ENCODE measurements at regions not wholly inside any gene's neighbourhood (a gene's known extent, or its start where the extent isn't known, plus 50 kb on each side); places are given as distances from the start of the nearest gene placed in this dataset.
A peak's percentile ranks its signal among the peaks of the same experiment; 100 is the strongest.
"Not testable (repeated sequence)": the region's sequence is repeated elsewhere in the genome, so short reads cannot be mapped to it uniquely, and the experiment has no call there.

DNA sequence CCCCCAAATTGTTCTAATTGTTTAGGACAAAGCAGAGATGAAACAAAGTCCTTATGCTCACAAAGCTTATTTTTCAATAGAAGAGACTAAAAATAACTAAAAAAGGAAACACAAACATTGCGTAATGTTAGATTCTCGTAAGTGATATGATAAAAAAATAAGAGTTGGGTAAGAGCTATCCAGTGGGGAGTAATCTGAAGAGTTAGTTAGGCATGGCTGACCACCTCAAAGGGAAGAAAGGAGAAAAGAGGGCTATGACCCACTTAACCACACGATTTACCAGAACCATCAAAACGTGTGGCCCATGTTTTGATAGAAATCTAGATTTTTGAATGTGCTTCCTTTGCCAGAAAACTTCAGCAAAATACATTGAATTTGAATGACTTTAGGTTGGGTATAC, 1296.8 kb upstream of the NUDT12 start:
- DNase-seq (ENCODE audit: low spot score), result no peak

DNA sequence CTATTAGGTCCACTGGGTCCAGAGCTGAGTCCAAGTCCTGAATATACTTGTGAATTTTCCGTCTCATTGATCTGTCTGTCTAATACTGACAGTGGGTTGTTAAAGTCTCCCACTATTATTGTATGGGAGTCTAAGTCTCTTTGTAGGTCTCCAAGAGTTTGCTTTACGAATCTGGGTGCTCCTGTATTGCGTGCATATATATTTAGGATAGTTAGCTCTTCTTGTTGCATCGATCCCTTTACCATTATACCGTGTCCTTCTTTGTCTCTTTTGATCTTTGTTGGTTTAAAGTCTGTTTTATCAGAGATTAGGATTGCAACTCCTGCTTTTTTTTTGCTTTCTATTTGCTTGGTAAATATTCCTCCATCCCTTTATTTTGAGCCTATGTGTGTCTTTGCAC, 1289.5 kb upstream of the NUDT12 start:
- DNase-seq (ENCODE audit: low spot score), result not testable (repeated sequence)

DNA sequence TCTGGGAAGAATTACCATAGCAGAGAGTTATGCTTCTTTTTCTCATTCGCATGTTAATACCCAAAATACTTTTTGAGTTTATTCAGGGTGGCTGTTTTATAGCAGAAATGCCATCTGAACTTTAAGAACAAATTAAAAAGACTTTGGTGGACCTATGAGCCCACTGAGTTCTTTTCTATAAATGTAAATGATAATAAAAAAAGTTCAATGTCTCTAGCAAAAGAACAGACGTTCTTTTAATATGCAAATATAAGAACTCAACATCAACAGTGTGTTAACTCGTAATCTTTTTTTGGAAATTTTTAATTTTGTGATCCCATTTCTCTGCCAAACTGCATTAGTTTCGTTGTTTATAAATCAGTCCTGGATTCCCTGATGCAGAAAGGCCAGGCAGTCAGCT, 1283.0 kb upstream of the NUDT12 start:
- DNase-seq (ENCODE audit: low spot score), result no peak

- no peak for DNase-seq (ENCODE audit: low spot score)
These were observed 1281.2 kb upstream of the NUDT12 start for GRCh38 chr5:104843822-104844221.

DNA sequence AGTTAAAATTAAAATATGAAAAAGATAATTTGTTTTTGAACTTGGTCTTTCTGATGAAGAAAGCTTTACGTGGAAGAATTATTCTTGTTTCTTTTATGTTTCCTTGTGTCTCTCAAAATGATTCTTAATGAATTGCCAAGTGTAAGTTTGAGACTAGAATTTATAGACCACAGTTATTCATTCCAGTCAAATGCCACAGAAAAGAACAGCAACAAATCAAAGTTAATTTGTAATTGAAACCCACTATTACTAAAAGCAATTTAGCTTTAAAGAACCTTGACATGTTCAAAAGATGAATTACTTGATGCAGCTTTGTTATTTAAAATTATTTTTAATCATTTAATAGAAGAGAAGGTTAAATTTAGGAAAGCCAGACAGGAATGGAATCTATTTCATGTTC, 1277.7 kb upstream of the NUDT12 start:
- DNase-seq (ENCODE audit: low spot score), result no peak

DNA sequence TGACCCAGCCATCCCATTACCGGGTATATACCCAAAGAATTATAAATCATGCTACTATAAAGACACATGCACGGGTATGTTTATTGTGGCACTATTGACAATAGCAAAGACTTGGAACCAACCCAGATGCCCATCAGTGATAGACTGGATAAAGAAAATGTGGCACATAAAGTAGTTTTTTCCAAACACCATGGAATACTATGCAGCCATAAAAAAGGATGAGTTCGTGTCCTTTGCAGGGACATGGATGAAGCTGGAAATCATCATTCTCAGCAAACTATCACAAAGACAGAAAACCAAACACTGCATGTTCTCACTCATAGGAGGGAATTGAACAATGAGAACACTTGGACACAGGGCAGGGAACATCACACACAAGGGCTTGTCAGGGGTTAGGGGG, 1268.9 kb upstream of the NUDT12 start:
- DNase-seq (ENCODE audit: low spot score), result not testable (repeated sequence)

DNA sequence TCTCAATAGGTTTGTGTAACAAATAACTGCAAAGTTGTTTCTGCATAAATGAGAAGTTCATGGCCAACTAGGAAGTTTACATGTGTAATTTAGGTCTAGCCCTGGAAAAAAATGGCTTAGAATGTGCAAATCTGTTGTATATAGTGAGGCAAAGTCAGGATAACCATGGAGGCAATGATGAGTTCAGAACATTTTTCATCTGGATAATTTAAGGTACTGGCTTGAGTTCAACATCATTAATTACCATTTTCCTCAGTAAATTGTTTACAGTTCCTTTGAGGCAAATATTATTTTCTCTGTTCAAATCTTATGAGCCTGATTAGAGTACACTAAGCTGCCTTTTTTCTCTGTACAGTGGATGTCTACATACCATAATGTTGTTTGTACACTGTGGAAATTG, 1259.0 kb upstream of the NUDT12 start:
- no peak for DNase-seq (ENCODE audit: low spot score)

DNA sequence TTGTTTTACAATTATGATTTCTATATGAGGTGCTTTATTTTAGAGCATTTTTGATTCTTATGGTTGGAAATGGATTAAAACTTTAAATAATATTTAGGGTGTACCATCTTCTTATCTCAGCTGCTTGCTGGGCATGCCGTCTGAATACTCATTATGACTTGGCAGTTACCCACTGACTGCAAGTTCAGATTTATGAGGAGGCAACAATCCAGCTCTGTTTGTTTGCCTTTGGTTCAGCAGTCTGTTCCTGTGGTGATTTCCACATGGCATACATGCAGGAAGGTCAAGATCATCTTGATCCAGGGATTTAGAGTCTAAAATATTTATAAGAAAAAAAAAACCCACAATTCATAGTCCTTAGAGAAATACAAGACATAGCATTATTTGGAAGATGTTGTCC, 1254.5 kb upstream of the NUDT12 start:
- no peak for DNase-seq (ENCODE audit: low spot score)

DNA sequence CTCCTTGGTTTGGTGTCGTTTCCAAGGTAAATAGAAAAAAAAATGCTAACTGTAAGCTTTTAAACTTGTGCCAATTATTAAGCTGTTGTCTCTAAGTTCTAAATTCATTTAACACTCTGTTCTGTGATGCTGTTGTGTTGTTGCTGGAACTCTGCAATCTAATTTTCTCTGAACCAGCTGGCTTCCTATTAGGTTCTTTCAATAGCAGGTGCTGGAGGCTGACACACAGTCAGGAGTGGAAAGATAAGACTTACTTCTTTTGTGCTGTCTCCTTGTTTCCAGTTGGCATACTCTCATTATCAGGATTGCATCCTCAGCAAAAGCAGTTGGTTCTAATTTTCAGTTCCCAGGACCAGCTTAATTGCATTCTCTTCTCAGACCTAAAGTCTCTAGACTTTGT, 1252.6 kb upstream of the NUDT12 start:
- DNase-seq (ENCODE audit: low spot score), result peak; percentile 15

GRCh38 chr5:104800440-104801048, 1238.0 kb upstream of the NUDT12 start:
- no peak for DNase-seq (ENCODE audit: low spot score)

- no peak for DNase-seq (ENCODE audit: low spot score)
These were observed 1231.1 kb upstream of the NUDT12 start for GRCh38 chr5:104793755-104794080.

DNA sequence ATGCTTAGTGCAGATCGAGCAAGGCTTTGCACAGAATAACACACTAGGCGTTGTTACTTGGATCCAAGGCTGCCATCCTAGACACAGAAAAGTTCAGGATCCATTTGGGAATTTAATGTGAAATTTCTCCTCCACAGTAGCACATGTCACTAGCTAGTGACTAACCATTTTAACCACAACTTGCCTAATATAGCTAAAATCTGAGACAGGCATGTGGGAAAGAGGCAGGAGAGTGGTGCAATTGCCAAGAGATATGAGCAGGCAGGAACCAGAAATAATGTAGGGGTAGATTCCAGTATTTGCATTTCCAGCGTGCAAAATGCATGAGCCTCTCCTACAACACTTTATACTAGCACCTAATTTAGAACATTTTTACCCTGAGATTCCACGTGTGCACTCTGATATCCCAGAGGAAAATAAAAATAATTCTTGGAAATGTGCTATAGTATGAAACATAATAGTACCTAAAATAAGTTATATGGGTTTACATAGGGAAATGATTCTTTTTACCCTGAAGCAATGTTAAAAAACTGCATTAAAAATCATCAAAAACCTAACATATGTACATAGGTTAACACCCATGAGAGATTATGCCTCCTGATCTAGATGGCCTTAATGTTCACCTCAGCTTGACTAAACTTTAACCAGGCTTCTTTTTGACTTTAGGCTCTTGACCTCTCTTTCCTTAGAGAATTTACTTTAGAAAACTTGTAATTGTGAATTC, 1230.6 kb upstream of the NUDT12 start:
- peak; percentile 10 for DNase-seq (ENCODE audit: low spot score)

GRCh38 chr5:104789366-104789765, 1226.8 kb upstream of the NUDT12 start:
- no peak for DNase-seq (ENCODE audit: low spot score)

DNA sequence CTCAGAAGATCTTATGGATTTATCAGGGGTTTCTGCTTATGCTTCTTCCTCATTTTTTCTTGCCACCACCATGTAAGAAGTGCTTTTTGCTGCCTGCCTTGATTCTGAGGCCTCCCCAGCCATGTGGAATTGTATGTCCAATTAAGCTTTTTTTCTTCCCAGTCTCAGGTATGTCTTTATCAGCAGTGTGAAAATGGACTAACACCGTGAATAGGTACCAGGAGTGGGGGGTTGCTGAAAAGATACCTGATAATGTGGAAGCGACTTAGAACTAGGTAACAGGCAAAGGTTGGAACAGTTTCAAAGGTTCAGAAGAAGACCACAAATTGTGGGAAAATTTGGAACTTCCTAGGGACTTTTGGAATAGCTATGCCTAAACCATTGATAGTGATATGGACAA, 1222.5 kb upstream of the NUDT12 start:
- DNase-seq (ENCODE audit: low spot score), result no peak

DNA sequence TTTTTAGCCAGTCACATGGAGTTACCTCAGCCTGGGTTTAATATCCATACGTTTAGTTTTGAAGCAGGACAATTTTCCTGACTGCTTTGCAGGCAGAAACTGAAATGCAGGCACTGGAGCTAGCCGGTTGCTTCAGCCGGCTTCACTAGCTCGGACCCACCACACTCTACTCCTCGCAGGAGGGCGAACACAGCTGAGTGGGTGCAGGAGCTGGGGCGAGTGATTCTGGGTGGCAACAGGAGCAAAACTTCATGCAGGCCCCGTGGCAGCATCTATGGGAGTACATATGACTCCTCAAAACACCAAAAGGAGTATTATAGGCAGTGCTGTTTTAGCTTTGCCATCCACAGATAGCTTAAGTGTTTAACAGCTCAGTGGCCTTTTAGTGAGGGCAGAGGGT, 1211.8 kb upstream of the NUDT12 start:
- DNase-seq (ENCODE audit: low spot score), result no peak

- DNase-seq (ENCODE audit: low spot score), result no peak
These were observed 1201.6 kb upstream of the NUDT12 start for GRCh38 chr5:104764197-104764596.

DNA sequence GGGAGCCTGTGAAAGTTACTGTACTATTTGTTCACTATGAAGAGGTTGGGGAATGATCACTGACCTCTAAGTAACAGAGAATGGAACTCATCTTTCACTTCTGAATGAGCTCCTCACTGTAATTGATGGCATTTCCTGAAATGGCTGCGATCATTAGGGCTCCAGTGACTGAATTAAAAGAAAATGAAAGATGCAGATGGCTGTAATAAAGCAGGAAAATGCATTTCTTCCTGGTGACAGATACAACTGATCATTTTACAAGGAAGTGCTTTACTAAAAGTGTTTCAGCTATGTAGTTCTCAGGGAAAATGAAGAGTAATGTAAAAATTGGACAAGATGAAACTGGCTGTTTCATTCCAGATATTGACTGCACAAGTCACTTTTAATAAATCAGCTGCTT, 1200.6 kb upstream of the NUDT12 start:
- no peak for DNase-seq (ENCODE audit: low spot score)

GRCh38 chr5:104757915-104758314, 1195.3 kb upstream of the NUDT12 start:
- no peak for DNase-seq (ENCODE audit: low spot score)

DNA sequence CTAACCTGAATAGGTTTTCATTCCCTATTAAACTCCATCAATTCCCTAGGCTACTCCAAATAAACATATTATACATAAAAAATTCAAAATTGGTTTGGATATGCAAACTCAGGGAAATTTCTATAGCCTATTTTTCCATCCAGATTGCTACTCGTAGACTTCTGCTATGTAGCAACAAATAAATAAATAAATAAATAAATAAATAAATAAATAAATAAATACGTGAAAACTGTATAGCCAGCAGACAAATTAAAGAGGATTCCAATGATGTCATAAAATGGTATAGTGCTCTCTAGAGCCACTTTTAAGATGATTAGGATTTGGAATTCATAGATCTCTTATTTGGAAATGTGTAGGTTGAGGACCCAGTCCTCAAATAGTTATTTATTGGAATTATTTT, 1193.2 kb upstream of the NUDT12 start:
- DNase-seq (ENCODE audit: low spot score), result no peak

- no peak for DNase-seq (ENCODE audit: low spot score)
These were observed 1191.9 kb upstream of the NUDT12 start for GRCh38 chr5:104754311-104754995.

- DNase-seq (ENCODE audit: low spot score), result no peak
These were observed 1189.4 kb upstream of the NUDT12 start for GRCh38 chr5:104751969-104752368.

DNA sequence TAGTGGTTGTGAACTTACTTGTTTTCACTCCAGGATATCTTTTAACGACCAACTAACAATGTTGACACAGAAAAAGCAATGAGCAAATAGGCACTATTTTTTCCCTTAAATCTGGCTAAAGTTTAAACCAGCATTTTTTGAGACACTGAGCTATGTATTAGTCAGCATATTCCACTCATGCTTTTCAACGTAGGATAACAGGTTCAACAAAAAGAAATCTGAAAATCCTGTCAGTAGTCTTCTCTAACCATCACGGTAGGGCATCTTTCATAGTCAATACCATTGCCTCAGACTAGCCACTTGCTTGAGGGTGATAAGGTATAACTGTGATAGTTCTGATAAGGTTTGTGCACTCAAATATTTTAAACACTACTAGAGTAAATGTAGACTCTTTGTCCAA, 1177.3 kb upstream of the NUDT12 start:
- DNase-seq (ENCODE audit: low spot score), result no peak

GRCh38 chr5:104739503-104739902, 1176.9 kb upstream of the NUDT12 start:
- no peak for DNase-seq (ENCODE audit: low spot score)

DNA sequence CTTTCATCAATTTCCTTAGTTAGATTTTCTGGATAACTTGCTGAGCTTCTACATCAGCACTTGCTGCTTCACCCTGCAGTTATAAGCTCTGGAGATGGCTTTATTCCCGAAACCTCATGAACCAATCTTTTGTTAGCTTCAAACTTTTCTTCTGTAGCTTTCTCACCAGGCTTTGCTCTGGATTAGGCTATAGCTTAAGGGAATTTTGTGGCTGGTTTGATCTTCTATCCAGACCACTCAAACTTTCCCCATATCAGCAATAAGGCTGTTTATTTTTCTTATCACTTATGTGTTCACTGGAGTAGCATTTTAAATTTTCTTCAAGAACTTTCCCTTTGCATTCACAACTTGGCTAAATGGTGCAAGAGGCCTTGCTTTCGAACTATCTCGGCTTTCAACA, 1173.5 kb upstream of the NUDT12 start:
- no peak for DNase-seq (ENCODE audit: low spot score)
